ENCODE measurements at regions not wholly inside any gene's neighbourhood (a gene's known extent, or its start where the extent isn't known, plus 50 kb on each side); places are given as distances from the start of the nearest gene placed in this dataset.

DNA sequence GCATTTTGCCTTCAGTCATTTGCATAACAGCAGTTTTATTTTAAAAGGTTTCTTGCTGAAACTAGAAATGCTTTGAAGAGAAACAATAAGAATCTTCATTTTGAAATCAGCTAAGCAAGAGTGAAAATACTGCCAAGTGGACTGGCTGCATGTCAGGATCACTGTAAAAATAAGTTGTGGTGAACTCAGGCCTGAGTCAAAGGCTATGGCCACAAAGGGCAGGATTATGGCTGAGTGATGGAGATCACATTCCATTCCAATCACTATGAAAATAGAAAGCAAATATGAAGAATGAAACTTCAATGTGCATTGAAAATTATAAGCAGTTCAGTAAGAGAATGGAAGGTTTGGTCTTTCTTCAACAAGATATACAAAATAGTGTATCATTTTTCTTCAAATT lies 224.5 kb downstream of the PCDH18 start:
- H3K36me3 ChIP-seq (ENCODE audit: insufficient read depth, low read length): no peaks in the 10 kb centered on the region
- no peaks in the 10 kb centered on the region for H4K20me1 ChIP-seq (ENCODE audit: insufficient read depth, low read length)
- no peak overlapping the region for H3K9ac ChIP-seq (ENCODE audit: low read length)
- TF ChIP-seq EZH2 (IDR thresholded peaks at IDR 0.05; ENCODE audit: borderline replicate concordance, low read length) (no peak), CTCF (IDR thresholded peaks at IDR 0.05; ENCODE audit: low read length) (no peak)
- no peaks in the 10 kb centered on the region for H3K9me3 ChIP-seq (ENCODE audit: low read length)
- H2AFZ ChIP-seq (ENCODE audit: low read length): no peak overlapping the region
- no peak overlapping the region for H3K27ac ChIP-seq (ENCODE audit: low read depth, low read length, poor library complexity, severe bottlenecking)
- H3K4me2 ChIP-seq (ENCODE audit: low read length): no peak overlapping the region
- no peaks in the 10 kb centered on the region for H3K79me2 ChIP-seq (ENCODE audit: insufficient read depth, low read length)
- H3K27me3 ChIP-seq (ENCODE audit: insufficient read depth, low read length): no peaks in the 10 kb centered on the region
- H3F3A ChIP-seq (ENCODE audit: insufficient read depth, low read length): no peaks in the 10 kb centered on the region
- no peaks in the 10 kb centered on the region for H3K9me2 ChIP-seq (ENCODE audit: low read depth, low read length)
- no peak overlapping the region for H3K4me3 ChIP-seq (ENCODE audit: low read depth, low read length, poor library complexity, severe bottlenecking)
- no peaks in the 10 kb centered on the region for H3K4me1 ChIP-seq (ENCODE audit: insufficient read depth, low read length, severe bottlenecking)

DNA sequence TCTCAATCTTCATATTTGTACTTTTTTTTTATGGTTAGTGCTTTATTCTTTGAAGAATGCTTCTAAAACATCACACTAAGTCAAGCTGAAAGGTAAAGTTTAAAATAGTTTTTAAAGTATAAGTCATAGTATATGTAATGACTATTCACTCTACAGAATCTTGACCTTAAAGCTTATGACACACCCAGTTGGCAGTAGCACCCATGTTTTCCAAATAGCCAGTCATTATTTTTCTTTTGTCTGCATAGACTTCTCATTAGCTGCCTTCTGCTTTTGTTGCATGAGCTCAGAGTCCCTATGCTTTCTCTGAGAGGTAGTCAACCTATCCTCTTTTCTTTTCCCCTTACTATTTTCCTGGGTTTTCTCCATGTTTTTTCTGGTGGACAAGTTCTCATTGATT lies 231.5 kb downstream of the PCDH18 start:
- TF ChIP-seq EZH2 (IDR thresholded peaks at IDR 0.05; ENCODE audit: borderline replicate concordance, low read length) (no peak), CTCF (IDR thresholded peaks at IDR 0.05; ENCODE audit: low read length) (no peak)
- Histone ChIP-seq H3K4me1 (ENCODE audit: insufficient read depth, low read length, severe bottlenecking) (no peaks in the 10 kb centered on the region), H2AFZ (ENCODE audit: low read length) (no peak overlapping the region), H3K4me3 (ENCODE audit: low read depth, low read length, poor library complexity, severe bottlenecking) (no peak overlapping the region), H3K9ac (ENCODE audit: low read length) (no peak overlapping the region), H3K4me2 (ENCODE audit: low read length) (no peak overlapping the region), H4K20me1 (ENCODE audit: insufficient read depth, low read length) (no peaks in the 10 kb centered on the region), H3F3A (ENCODE audit: insufficient read depth, low read length) (no peaks in the 10 kb centered on the region), H3K36me3 (ENCODE audit: insufficient read depth, low read length) (no peaks in the 10 kb centered on the region), H3K27ac (ENCODE audit: low read depth, low read length, poor library complexity, severe bottlenecking) (no peak overlapping the region), H3K9me3 (ENCODE audit: low read length) (no peaks in the 10 kb centered on the region), H3K9me2 (ENCODE audit: low read depth, low read length) (no peaks in the 10 kb centered on the region), H3K27me3 (ENCODE audit: insufficient read depth, low read length) (no peaks in the 10 kb centered on the region), H3K79me2 (ENCODE audit: insufficient read depth, low read length) (no peaks in the 10 kb centered on the region)

DNA sequence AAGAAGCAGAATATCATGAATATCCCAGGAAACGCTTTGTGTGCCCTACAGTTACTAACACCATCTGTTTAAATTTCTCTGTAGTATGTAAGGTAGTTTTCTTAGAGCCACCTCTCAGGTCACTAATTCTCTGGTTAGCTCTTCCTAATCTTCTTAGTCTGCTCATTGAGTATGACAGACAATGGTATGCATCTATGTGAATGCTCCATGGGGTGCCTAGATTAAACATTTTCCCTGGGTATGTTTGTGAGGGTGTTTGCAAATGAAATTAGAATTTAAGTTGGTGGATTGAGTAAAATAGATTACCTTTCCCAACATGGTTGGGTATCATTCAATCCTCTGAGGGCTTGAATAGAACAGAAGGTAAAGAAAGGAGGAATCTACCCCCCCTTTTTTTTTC lies 233.0 kb downstream of the PCDH18 start:
- Histone ChIP-seq H3K27me3 (ENCODE audit: insufficient read depth, low read length) (no peaks in the 10 kb centered on the region), H3K9me2 (ENCODE audit: low read depth, low read length) (no peaks in the 10 kb centered on the region), H3F3A (ENCODE audit: insufficient read depth, low read length) (no peaks in the 10 kb centered on the region), H2AFZ (ENCODE audit: low read length) (no peak overlapping the region), H3K36me3 (ENCODE audit: insufficient read depth, low read length) (no peaks in the 10 kb centered on the region), H4K20me1 (ENCODE audit: insufficient read depth, low read length) (no peaks in the 10 kb centered on the region), H3K4me2 (ENCODE audit: low read length) (no peak overlapping the region), H3K9ac (ENCODE audit: low read length) (no peak overlapping the region), H3K9me3 (ENCODE audit: low read length) (no peaks in the 10 kb centered on the region), H3K4me3 (ENCODE audit: low read depth, low read length, poor library complexity, severe bottlenecking) (no peak overlapping the region), H3K4me1 (ENCODE audit: insufficient read depth, low read length, severe bottlenecking) (no peaks in the 10 kb centered on the region), H3K79me2 (ENCODE audit: insufficient read depth, low read length) (no peaks in the 10 kb centered on the region), H3K27ac (ENCODE audit: low read depth, low read length, poor library complexity, severe bottlenecking) (no peak overlapping the region)
- TF ChIP-seq EZH2 (IDR thresholded peaks at IDR 0.05; ENCODE audit: borderline replicate concordance, low read length): no peak
- TF ChIP-seq CTCF (IDR thresholded peaks at IDR 0.05; ENCODE audit: low read length): no peak

All from OCI-LY1 (cell line).